ENCODE measurements at regions not wholly inside any gene's neighbourhood (a gene's known extent, or its start where the extent isn't known, plus 50 kb on each side); places are given as distances from the start of the nearest gene placed in this dataset.

GRCh38 chr16:6827931-6828330 lies 504.7 kb upstream of the RBFOX1 start:
- WGBS, 2 donors: 33% methylated on average over 1 of the region's 1 CpG
- H3K9me3 ChIP-seq (ENCODE audit: control insufficient read depth in 4 of 4, insufficient read depth in 3 of 4, low read length in 3 of 4): peaks cover 0 to 4% (median under 1%) of the 10 kb centered on the region in 4 donors
- no peak for TF ChIP-seq CTCF (IDR thresholded peaks at IDR 0.05; ENCODE audit: control extremely low read depth, extremely low read depth)
- no peaks in the 10 kb centered on the region for H3K36me3 ChIP-seq (ENCODE audit: control insufficient read depth in 4 of 4, insufficient read depth in 4 of 4, low read length in 4 of 4)
- no peak overlapping the region for H3K4me3 ChIP-seq
- H3K27me3 ChIP-seq (ENCODE audit: control insufficient read depth in 3 of 3, insufficient read depth in 3 of 3, low read length in 2 of 3): no peaks in the 10 kb centered on the region
- H3K27ac ChIP-seq (ENCODE audit: low read depth in 1 of 2, low read length in 1 of 2): no peak overlapping the region
- H3K4me1 ChIP-seq (ENCODE audit: control insufficient read depth in 5 of 5, insufficient read depth in 5 of 5, low read length in 5 of 5): peaks cover 0 to 1% (median 0%) of the 10 kb centered on the region in 5 donors
- no peak overlapping the region for H3K9ac ChIP-seq (ENCODE audit: insufficient read depth in 1 of 2, low read length in 2 of 2)
- DNase-seq: no peak
- ATAC-seq (ENCODE audit: insufficient read depth, low FRiP score): no peak

GRCh38 chr16:6827267-6827666 lies 505.4 kb upstream of the RBFOX1 start:
- Histone ChIP-seq H3K27ac (ENCODE audit: low read depth in 1 of 2, low read length in 1 of 2) (no peak overlapping the region), H3K27me3 (ENCODE audit: control insufficient read depth in 3 of 3, insufficient read depth in 3 of 3, low read length in 2 of 3) (no peaks in the 10 kb centered on the region), H3K4me1 (ENCODE audit: control insufficient read depth in 5 of 5, insufficient read depth in 5 of 5, low read length in 5 of 5) (peaks cover 0 to 1% (median 0%) of the 10 kb centered on the region in 5 donors), H3K9ac (ENCODE audit: insufficient read depth in 1 of 2, low read length in 2 of 2) (no peak overlapping the region), H3K9me3 (ENCODE audit: control insufficient read depth in 4 of 4, insufficient read depth in 3 of 4, low read length in 3 of 4) (peaks cover 0 to 4% (median under 1%) of the 10 kb centered on the region in 4 donors), H3K4me3 (no peak overlapping the region), H3K36me3 (ENCODE audit: control insufficient read depth in 4 of 4, insufficient read depth in 4 of 4, low read length in 4 of 4) (no peaks in the 10 kb centered on the region)
- WGBS, 2 donors: 10 to 16% methylated on average over 4 of the region's 4 CpGs
- DNase-seq (peak in 2 of 3 donors; percentile 4), ATAC-seq (ENCODE audit: insufficient read depth, low FRiP score) (peak; percentile 72)
- TF ChIP-seq CTCF (IDR thresholded peaks at IDR 0.05; ENCODE audit: control extremely low read depth, extremely low read depth): no peak

GRCh38 chr16:6822041-6822440 lies 510.6 kb upstream of the RBFOX1 start:
- Histone ChIP-seq H3K9ac (ENCODE audit: insufficient read depth in 1 of 2, low read length in 2 of 2) (no peak overlapping the region), H3K4me1 (ENCODE audit: control insufficient read depth in 5 of 5, insufficient read depth in 5 of 5, low read length in 5 of 5) (no peaks in the 10 kb centered on the region), H3K36me3 (ENCODE audit: control insufficient read depth in 4 of 4, insufficient read depth in 4 of 4, low read length in 4 of 4) (no peaks in the 10 kb centered on the region), H3K27me3 (ENCODE audit: control insufficient read depth in 3 of 3, insufficient read depth in 3 of 3, low read length in 2 of 3) (no peaks in the 10 kb centered on the region), H3K9me3 (ENCODE audit: control insufficient read depth in 4 of 4, insufficient read depth in 3 of 4, low read length in 3 of 4) (peaks cover 0 to 4% (median 0%) of the 10 kb centered on the region in 4 donors), H3K27ac (ENCODE audit: low read depth in 1 of 2, low read length in 1 of 2) (no peak overlapping the region), H3K4me3 (no peak overlapping the region)
- no peak for DNase-seq
- no peak for TF ChIP-seq CTCF (IDR thresholded peaks at IDR 0.05; ENCODE audit: control extremely low read depth, extremely low read depth)
- WGBS, 2 donors: 69 to 72% methylated on average over 4 of the region's 4 CpGs
- no peak for ATAC-seq (ENCODE audit: insufficient read depth, low FRiP score)

- no peaks in the 10 kb centered on the region for H3K36me3 ChIP-seq (ENCODE audit: control insufficient read depth in 4 of 4, insufficient read depth in 4 of 4, low read length in 4 of 4)
- no peak overlapping the region for H3K4me3 ChIP-seq
- no peaks in the 10 kb centered on the region for H3K4me1 ChIP-seq (ENCODE audit: control insufficient read depth in 5 of 5, insufficient read depth in 5 of 5, low read length in 5 of 5)
- no peak overlapping the region for H3K9ac ChIP-seq (ENCODE audit: insufficient read depth in 1 of 2, low read length in 2 of 2)
- TF ChIP-seq CTCF (IDR thresholded peaks at IDR 0.05; ENCODE audit: control extremely low read depth, extremely low read depth): no peak
- WGBS, 2 donors: 70 to 82% methylated on average over 3 of the region's 3 CpGs
- ATAC-seq (ENCODE audit: insufficient read depth, low FRiP score) (no peak), DNase-seq (no peak)
- no peaks in the 10 kb centered on the region for H3K27me3 ChIP-seq (ENCODE audit: control insufficient read depth in 3 of 3, insufficient read depth in 3 of 3, low read length in 2 of 3)
- H3K27ac ChIP-seq (ENCODE audit: low read depth in 1 of 2, low read length in 1 of 2): no peak overlapping the region
- peaks cover 0 to 3% (median 0%) of the 10 kb centered on the region in 4 donors for H3K9me3 ChIP-seq (ENCODE audit: control insufficient read depth in 4 of 4, insufficient read depth in 3 of 4, low read length in 3 of 4)
These were observed 528.2 kb upstream of the RBFOX1 start for GRCh38 chr16:6804461-6804860.

All from lung (tissue), 11 donors.